NCI-H2029 treated with DMSO at 0.1 percent for 48 hours (cell line): ENCODE measurements at regions not wholly inside any gene's neighbourhood (a gene's known extent, or its start where the extent isn't known, plus 50 kb on each side); places are given as distances from the start of the nearest gene placed in this dataset.

ENCODE experiments used
- DNase-seq: peaks from one replicate; lab custom pipeline; 2025; lab: John Stamatoyannopoulos, UW

DNA sequence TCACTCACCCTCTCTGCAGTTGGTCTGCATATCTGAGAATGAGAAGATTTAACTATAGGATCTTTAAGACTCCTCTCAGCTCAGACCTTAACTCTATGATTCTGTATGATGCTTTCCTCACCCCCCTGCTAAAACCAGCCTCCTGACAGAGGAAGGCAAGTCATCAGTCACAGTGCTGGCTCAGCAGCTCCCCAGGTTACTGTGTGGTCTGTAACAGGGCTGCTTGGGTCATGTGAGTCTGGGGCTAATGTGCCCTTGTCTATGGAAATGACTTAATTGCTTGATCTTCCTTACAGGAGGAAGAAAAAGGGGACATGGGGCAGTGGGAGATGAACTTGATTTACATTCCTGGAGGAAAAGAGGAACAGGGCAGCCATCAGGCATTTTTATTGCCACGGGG, 625.6 kb downstream of the PTPRU start:
- no peak for DNase-seq

- DNase-seq = no peak
These were observed 625.1 kb downstream of the PTPRU start for GRCh38 chr1:29861446-29861845.

DNA sequence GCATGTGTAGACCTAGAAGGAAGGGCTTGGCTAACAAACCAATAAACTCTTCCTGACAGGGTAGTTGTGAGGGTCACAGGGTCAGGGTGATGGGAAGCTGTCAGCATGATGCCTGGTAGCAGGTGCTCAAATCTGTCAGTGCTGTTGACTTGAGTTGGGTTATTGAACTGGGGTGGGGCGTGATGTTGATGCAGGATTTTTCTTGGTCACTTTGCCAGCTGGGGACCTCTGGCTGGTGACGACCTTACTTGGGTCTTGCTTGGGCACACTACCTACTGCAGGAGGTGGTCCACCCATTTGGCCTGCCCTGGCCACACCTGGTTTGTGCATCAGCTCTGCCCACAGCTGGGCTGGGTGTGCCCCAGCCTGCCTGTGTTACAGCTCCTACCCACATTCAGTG, 624.4 kb downstream of the PTPRU start:
- no peak for DNase-seq

DNA sequence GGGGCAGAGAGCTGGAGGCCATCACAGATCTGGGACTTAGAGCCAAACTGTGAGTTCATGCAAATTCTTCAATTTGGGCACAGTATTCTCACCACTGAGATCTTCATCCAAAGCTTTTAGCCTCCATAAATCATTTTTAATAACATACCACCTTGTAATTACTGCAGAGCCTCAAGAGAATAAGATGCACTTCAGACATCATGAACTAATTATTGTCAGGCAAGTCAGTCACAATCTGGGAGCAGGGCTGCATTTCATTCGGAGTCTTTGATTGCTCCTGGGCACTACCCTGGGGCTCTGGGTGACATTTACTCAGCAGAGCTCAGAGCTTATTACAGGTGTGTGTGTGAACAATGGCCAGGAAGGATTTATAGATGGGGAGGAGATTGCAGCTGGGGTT, 623.7 kb downstream of the PTPRU start:
- no peak for DNase-seq

- no peak for DNase-seq
These were observed 622.8 kb downstream of the PTPRU start for GRCh38 chr1:29859126-29859525.

GRCh38 chr1:29858646-29859045, 622.3 kb downstream of the PTPRU start:
- no peak for DNase-seq

- no peak for DNase-seq
These were observed 620.2 kb downstream of the PTPRU start for GRCh38 chr1:29856340-29857114.

- no peak for DNase-seq
These were observed 619.3 kb downstream of the PTPRU start for GRCh38 chr1:29855561-29856160.

DNA sequence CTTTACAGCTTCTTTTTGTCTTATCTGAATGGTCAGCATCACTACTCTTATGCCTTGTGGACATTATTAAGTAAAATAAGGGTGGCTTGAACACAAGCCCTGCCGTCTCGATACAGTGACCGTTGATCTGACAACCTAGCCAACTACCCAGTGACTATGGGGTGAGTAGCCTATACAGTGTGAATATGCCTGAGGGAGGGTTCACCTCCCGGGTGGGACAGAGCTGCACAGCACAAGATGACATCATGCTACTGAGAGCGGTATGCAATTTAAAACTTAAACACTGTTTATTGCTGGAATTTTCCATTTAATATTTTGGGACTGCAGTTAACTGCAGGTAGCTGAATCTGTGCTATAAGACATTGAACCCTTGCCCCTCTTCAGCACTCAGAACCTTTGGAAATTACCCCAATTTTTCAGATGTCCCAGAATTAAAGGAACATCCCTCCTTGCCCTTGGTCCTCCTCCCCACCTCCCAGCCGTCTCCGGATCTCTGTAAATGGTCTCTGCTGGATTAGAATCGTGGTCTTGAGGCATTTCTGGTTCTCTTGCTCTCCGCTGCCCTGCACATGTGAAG, 618.5 kb downstream of the PTPRU start:
- DNase-seq = no peak

- no peak for DNase-seq
These were observed 617.5 kb downstream of the PTPRU start for GRCh38 chr1:29853716-29854330.

GRCh38 chr1:29852248-29852647, 615.9 kb downstream of the PTPRU start:
- no peak for DNase-seq

GRCh38 chr1:29851691-29852090, 615.4 kb downstream of the PTPRU start:
- no peak for DNase-seq

- no peak for DNase-seq
These were observed 613.9 kb downstream of the PTPRU start for GRCh38 chr1:29849991-29850757.

GRCh38 chr1:29849038-29849750, 612.9 kb downstream of the PTPRU start:
- DNase-seq = no peak

DNA sequence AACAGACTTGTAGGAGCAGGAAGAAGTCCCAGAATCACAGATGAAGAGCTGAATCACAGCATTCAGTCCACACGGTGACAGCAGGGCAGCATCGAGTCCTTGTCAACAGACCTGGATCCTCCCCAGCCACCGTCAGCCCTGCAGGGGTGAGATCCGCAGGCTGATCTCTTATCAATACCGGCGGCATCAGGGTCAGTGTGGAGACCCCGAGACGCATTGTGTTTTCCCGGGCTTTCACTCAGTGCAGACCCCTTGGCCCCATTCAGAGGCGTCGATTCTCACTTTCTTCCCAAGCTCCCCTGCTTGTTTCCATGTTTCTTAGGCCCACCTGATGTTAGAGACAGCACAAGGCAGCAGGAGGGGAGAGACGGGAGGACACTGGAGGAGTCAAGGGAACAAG, 609.6 kb downstream of the PTPRU start:
- no peak for DNase-seq

DNA sequence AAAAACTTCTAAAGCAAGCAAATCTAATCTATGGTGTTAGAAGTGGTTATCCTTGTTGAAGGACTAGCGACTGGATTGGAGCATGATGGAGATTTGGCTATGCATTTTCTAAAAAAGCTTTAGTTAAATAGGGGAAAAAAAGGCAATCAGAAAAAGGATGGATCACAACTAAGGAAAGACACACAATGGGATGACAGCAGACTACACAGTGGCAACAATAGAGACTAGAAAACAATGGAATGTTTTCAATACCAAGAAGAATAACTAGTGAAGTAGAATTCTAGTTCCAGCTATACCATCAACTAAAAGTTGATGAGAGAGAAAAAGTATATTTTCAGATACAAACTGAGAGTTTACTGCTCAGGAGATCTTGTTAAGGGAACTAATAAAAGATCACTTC, 605.8 kb downstream of the PTPRU start:
- no peak for DNase-seq

GRCh38 chr1:29839726-29840125, 603.4 kb downstream of the PTPRU start:
- DNase-seq = no peak

DNA sequence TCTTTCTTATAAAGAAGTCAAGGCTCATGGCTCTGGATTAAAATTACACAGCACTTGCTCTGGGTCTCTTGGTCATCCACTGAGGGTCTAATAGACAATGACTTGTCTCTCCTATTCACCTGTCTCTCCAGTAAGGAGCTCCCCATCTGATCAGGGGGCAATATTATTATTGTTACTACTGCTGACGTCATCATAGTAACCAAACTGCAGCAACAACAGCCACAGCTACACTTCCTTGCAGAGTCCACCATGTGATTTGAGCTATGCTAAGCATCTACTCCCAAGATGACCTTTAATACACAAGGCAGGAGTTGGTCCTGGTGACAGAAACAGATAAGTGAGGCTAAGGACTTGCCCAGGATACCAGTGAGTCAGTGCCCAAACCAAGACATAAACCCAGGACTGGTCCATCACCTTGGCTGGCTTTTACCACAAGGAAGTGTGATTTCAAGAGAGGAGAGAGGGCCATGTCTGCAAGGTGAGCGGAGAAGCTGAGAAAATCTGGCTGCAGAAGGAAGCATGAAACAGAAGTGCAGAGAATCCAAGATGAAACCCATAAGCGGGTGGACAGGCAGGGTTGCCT, 602.5 kb downstream of the PTPRU start:
- DNase-seq = no peak

GRCh38 chr1:29836651-29837646, 600.6 kb downstream of the PTPRU start:
- DNase-seq = no peak

GRCh38 chr1:29835874-29836273, 599.6 kb downstream of the PTPRU start:
- DNase-seq = no peak
